ENCODE measurements at regions not wholly inside any gene's neighbourhood (a gene's known extent, or its start where the extent isn't known, plus 50 kb on each side); places are given as distances from the start of the nearest gene placed in this dataset.

DNA sequence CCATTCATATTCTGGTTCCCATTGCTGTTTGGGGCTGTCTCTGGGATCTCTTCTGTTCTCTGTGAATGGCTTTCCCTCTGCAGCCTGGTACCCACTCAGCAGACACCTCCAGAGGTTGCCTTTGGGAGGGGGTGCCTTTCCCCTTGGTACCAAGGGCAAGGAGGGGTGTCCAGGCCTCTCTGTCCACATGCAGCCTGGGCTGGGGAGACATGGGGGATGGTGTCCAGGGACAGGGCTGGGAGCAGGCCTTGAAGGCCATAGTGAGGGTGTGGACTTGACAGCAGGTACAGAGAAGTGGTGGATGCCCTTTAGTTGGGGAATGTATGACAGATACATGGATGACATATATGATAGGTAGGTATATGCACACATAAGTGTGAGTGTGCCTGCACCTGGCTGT lies 83.7 kb downstream of the PLXNA1 start:
- H3K27ac Mint-ChIP-seq = peak overlapping the region; percentile 50
- no peaks in the 10 kb centered on the region for H3K36me3 Mint-ChIP-seq (ENCODE audit: insufficient read depth)
- no peaks in the 10 kb centered on the region for H3K9me3 Mint-ChIP-seq (ENCODE audit: low read depth)
- H3K4me1 Mint-ChIP-seq (ENCODE audit: low read depth) = peaks cover 5% of the 10 kb centered on the region
- H3K4me3 Mint-ChIP-seq (ENCODE audit: low read depth) = no peak overlapping the region
- TF ChIP-seq, protein P1, sequence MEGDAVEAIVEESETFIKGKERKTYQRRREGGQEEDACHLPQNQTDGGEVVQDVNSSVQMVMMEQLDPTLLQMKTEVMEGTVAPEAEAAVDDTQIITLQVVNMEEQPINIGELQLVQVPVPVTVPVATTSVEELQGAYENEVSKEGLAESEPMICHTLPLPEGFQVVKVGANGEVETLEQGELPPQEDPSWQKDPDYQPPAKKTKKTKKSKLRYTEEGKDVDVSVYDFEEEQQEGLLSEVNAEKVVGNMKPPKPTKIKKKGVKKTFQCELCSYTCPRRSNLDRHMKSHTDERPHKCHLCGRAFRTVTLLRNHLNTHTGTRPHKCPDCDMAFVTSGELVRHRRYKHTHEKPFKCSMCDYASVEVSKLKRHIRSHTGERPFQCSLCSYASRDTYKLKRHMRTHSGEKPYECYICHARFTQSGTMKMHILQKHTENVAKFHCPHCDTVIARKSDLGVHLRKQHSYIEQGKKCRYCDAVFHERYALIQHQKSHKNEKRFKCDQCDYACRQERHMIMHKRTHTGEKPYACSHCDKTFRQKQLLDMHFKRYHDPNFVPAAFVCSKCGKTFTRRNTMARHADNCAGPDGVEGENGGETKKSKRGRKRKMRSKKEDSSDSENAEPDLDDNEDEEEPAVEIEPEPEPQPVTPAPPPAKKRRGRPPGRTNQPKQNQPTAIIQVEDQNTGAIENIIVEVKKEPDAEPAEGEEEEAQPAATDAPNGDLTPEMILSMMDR (IDR thresholded peaks at IDR 0.05; ENCODE audit: unreplicated experiment) = no peak
- H3K27me3 Mint-ChIP-seq = peaks cover 29% of the 10 kb centered on the region
- no peak for DNase-seq (ENCODE audit: low spot score, unreplicated experiment)

DNA sequence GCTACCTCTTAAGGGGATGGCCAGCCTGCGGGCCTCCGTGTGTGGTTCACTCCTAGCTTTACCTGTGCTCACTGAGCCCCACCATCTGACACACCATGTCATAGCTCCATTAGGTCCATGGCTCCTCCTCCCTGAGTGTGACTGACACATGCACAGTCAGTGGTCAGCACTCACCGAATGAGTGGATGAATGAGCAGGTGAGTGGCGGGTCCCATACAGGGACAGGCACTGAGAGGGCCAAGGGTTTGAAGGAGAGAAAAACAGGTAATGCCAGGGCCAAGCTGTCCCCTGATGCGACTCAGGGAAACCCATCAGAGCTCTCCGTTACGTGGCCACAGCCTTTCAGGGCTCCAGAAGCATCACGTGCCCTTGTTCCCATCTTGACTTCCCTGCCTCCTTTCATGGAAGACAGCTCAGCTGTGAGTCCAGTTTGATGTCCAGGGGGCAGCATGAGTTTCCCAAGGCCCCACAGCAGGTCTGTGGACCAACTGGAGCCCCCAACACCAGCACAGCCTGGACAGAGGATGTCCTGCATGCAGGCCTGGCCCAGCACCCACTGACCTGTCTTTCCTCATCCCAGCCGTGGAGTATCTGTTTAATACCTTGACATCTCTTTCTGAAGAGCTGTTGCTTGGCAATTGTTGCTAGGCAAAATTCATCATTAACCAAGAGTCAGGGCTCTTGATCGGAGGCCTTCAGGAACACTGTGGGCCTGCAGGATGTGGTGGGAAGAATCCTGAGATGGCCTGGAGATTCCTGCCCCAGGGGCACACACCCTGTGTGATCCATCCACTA lies 84.4 kb downstream of the PLXNA1 start:
- Mint-ChIP-seq H3K27ac (no peak overlapping the region), H3K27me3 (peaks cover 29% of the 10 kb centered on the region), H3K9me3 (ENCODE audit: low read depth) (no peaks in the 10 kb centered on the region), H3K36me3 (ENCODE audit: insufficient read depth) (no peaks in the 10 kb centered on the region), H3K4me1 (ENCODE audit: low read depth) (peaks cover 5% of the 10 kb centered on the region), H3K4me3 (ENCODE audit: low read depth) (no peak overlapping the region)
- TF ChIP-seq, protein P1 (IDR thresholded peaks at IDR 0.05; ENCODE audit: unreplicated experiment) = no peak
- no peak for DNase-seq (ENCODE audit: low spot score, unreplicated experiment)

DNA sequence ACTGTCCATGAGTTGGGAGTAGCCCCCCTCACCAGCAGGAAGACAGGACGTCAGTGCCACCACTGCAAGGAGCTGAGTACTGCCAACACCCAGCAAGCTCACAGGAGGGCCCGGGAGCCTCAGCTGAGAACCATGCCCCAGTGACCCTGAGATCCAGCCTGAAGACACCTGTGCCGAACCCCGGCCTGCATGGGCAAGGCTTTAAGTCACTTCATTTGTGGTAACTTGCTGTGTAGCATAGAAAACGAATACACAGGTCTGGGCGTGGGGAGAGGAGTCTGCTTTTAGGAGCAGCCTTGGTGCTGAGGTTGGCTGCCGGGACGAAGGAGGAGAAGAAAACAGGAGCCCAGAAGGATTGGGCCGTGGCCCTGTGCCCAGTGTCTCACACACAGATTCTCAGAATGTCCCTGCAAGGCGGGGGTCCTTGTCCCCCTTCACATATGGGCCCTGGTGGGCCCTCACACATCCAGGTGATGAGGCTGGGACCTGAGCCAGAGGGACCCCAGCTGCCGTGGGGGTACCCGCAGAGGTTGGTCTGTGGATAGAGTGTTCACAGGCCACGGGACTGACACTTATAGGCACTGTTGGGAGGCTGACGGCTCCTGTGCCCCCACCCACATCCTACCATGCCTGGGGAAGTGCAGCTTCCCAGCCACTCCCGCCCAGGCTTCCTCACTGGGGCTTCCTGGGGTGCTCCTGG lies 85.3 kb downstream of the PLXNA1 start:
- DNase-seq (ENCODE audit: low spot score, unreplicated experiment) = no peak
- Mint-ChIP-seq H3K36me3 (ENCODE audit: insufficient read depth) (no peaks in the 10 kb centered on the region), H3K4me3 (ENCODE audit: low read depth) (no peak overlapping the region), H3K4me1 (ENCODE audit: low read depth) (peaks cover 5% of the 10 kb centered on the region), H3K27ac (no peak overlapping the region), H3K27me3 (peaks cover 29% of the 10 kb centered on the region), H3K9me3 (ENCODE audit: low read depth) (no peaks in the 10 kb centered on the region)
- TF ChIP-seq, protein P1 (IDR thresholded peaks at IDR 0.05; ENCODE audit: unreplicated experiment) = no peak

DNA sequence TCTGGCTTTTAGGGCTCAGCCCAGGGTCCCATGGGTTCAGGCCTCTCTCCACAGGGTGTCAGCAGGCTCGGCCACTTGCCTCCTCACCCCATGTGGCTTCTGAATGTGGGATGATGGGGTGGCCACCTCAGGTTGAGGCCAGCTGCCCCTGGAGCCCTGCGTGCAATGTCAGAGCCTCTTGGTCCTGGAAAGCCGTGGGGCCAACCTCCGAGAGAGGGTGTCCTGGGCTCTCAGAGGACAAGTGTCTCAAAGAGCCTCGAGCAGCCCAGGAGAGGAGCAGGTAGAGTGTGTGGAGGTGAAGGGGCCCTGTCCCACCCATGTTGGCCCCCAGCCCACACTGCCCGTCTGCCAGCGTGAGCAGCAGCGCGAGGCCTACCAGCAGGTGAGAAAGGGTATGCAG lies 86.0 kb downstream of the PLXNA1 start:
- peaks cover 29% of the 10 kb centered on the region for H3K27me3 Mint-ChIP-seq
- H3K4me1 Mint-ChIP-seq (ENCODE audit: low read depth) = peaks cover 5% of the 10 kb centered on the region
- no peak overlapping the region for H3K4me3 Mint-ChIP-seq (ENCODE audit: low read depth)
- no peaks in the 10 kb centered on the region for H3K36me3 Mint-ChIP-seq (ENCODE audit: insufficient read depth)
- DNase-seq (ENCODE audit: low spot score, unreplicated experiment) = no peak
- TF ChIP-seq, protein P1 (IDR thresholded peaks at IDR 0.05; ENCODE audit: unreplicated experiment) = no peak
- H3K27ac Mint-ChIP-seq = no peak overlapping the region
- no peaks in the 10 kb centered on the region for H3K9me3 Mint-ChIP-seq (ENCODE audit: low read depth)

DNA sequence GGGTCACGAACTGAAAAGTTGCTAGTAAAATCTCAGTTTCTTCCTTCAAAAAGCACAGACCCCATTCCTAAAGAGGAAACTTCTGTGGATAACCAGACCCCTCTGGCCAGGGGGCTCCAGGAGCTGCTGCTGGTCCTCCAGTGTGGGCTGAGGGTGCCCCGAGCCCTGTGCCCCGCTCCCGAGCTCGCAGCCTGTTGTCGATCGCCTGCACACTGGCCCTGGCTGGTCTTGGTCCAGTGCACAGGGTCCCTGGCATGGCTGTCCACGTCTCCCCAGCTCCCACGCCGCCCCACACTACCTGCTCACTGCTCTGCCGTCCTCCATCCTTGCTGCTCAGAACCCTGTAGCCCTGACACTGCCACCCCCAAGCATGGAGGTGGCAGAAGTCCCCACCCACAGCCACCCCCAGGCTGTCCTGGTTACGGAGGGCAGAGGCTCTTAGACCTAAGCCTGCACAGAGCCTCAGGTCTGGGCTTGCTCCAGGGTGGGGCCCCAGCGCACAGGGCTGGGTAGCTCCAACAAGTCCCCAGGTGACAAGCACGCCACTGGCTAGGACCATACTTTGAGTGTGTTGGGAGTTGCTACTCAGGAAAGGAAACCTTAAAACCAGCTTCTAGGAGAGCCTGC lies 87.0 kb downstream of the PLXNA1 start:
- no peak overlapping the region for H3K4me3 Mint-ChIP-seq (ENCODE audit: low read depth)
- H3K36me3 Mint-ChIP-seq (ENCODE audit: insufficient read depth) = no peaks in the 10 kb centered on the region
- peaks cover 5% of the 10 kb centered on the region for H3K4me1 Mint-ChIP-seq (ENCODE audit: low read depth)
- H3K9me3 Mint-ChIP-seq (ENCODE audit: low read depth) = no peaks in the 10 kb centered on the region
- H3K27me3 Mint-ChIP-seq = peaks cover 29% of the 10 kb centered on the region
- H3K27ac Mint-ChIP-seq = no peak overlapping the region
- TF ChIP-seq, protein P1 (IDR thresholded peaks at IDR 0.05; ENCODE audit: unreplicated experiment) = no peak
- no peak for DNase-seq (ENCODE audit: low spot score, unreplicated experiment)

Data from progenitor cell of endocrine pancreas (in vitro differentiated cells).